K562 (cell line): ENCODE measurements at regions not wholly inside any gene's neighbourhood (a gene's known extent, or its start where the extent isn't known, plus 50 kb on each side); places are given as distances from the start of the nearest gene placed in this dataset.

Source experiments
- CBX5 ChIP-seq: IDR thresholded peaks from 2 replicates; pipeline ENCODE4 v1.6.1; 2014; ENCODE audit warnings: low read depth, borderline replicate concordance
- POLR2A ChIP-seq: fragments of 450-650 bp; conservative IDR thresholded peaks from 2 replicates; pipeline ENCODE4 v1.6.1; 2016
- POLR3A ChIP-seq: IDR thresholded peaks from 2 replicates; pipeline ENCODE4 v1.6.1; 2011; ENCODE audit warnings: borderline replicate concordance, mild to moderate bottlenecking, moderate library complexity; ENCODE audit not compliant: insufficient read length, insufficient read depth; ENCODE audit errors: extremely low read depth
- RB1 ChIP-seq: fragments of 450-650 bp; IDR thresholded peaks from 2 replicates; pipeline ENCODE4 v1.6.1; 2017; ENCODE audit warnings: low read depth, mild to moderate bottlenecking
- STAG1 ChIP-seq: sonication (generic); formaldehyde crosslinking; IDR thresholded peaks from 2 replicates; pipeline ENCODE4 v1.5.0; 2020; ENCODE audit warnings: missing genetic modification reagents, borderline replicate concordance
- SUPT5H ChIP-seq: fragments of 450-650 bp; IDR thresholded peaks from 2 replicates; pipeline ENCODE4 v1.6.1; 2016

DNA sequence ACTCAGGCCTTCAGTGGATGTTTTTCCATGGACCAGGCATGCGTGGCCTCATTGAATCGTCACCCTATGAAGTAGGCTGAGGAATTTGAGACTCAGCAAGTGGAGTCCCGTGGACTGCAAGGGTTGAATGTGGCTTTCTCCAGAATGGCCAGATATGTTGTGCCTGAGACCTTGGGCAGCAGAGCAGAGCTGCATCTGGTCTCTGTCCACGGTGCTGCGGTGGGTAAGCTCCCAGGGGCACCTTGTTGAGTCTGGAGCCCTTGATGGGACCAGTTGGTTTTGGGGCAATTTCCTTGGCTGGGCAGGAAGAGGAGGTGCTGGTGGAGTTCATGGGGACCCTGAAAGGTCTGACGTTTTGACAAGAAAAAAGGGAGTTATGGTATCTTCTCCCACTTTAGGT is 368.1 kb upstream of the EEF2KMT start:
- no peak for TF ChIP-seq POLR3A
- TF ChIP-seq CBX5: no peak
- TF ChIP-seq SUPT5H: no peak
- no peak for TF ChIP-seq POLR2A
- TF ChIP-seq RB1: no peak
- no peak for TF ChIP-seq STAG1
